B cell (primary cell): ENCODE measurements at regions not wholly inside any gene's neighbourhood (a gene's known extent, or its start where the extent isn't known, plus 50 kb on each side); places are given as distances from the start of the nearest gene placed in this dataset.

Source experiments
- ATAC-seq: fragments of 200-7000 bp; cut with Tn5 transposase; one replicate; pipeline ENCODE4 v1.10.0; 2021; ENCODE audit warnings: low read depth, mild to moderate bottlenecking, moderate number of reproducible peaks, moderate library complexity
- CTCF ChIA-PET: fragments of 350-600 bp; sonication (Branson Sonifier 250); formaldehyde crosslinking; loops from one replicate; lab custom pipeline; 2021; ENCODE audit warnings: antibody characterized with exemption, inconsistent platforms; lab: Charles Lee
- POLR2A ChIA-PET: fragments of 350-600 bp; sonication (Branson Sonifier 250); formaldehyde crosslinking; loops from one replicate; lab custom pipeline; 2021; ENCODE audit warnings: antibody characterized with exemption; lab: Charles Lee
- DNase-seq: peaks from one replicate; pipeline ENCODE4 v3.0.0; 2013
- H2AFZ ChIP-seq: 2 replicates; pipeline ENCODE4 v1.6.1; 2012; ENCODE audit warnings: mild to moderate bottlenecking, low read depth, low read length; ENCODE audit not compliant: insufficient read depth, poor library complexity, severe bottlenecking
- H3K27ac ChIP-seq, 2 donors: 1 replicate in 1 of 2; 2 replicates in 1 of 2; pipeline ENCODE4 v1.5.1; 2012 to 2013; ENCODE audit warnings: low read length in 2 of 2, mild to moderate bottlenecking in 2 of 2, moderate library complexity in 1 of 2
- H3K27me3 ChIP-seq, 4 experiments: fragments of 200-600 bp in 1 of 4; sonication (generic) in 1 of 4; replicated peaks in 1 of 4; 1 replicate in 2 of 4; 2 replicates in 2 of 4; pipeline versions ENCODE4 v1.6.1 to v1.7.0; 2013 to 2016; ENCODE audit warnings: low read length in 3 of 4, mild to moderate bottlenecking in 2 of 4, mixed read lengths in 1 of 4, moderate library complexity in 1 of 4; ENCODE audit not compliant: insufficient read depth in 4 of 4, control insufficient read depth in 3 of 4; ENCODE audit errors: control extremely low read depth in 1 of 4
- H3K36me3 ChIP-seq, 2 experiments: replicated peaks in 1 of 2; 1 replicate in 1 of 2; 2 replicates in 1 of 2; pipeline versions ENCODE4 v1.6.1 to v1.7.1; 2013; ENCODE audit warnings: low read length in 1 of 2; ENCODE audit not compliant: insufficient read depth in 2 of 2, control insufficient read depth in 1 of 2; ENCODE audit errors: control extremely low read depth in 1 of 2, extremely low read depth in 1 of 2
- H3K4me1 ChIP-seq, 2 donors: fragments of 200-600 bp in 1 of 2; sonication (generic) in 1 of 2; 1 replicate in 1 of 2; 2 replicates in 1 of 2; pipeline versions ENCODE4 v1.5.1 to v1.6.1; 2013 to 2017; ENCODE audit warnings: low read length in 2 of 2; ENCODE audit not compliant: control insufficient read depth in 2 of 2, insufficient read depth in 2 of 2
- H3K4me2 ChIP-seq: replicated peaks from 2 replicates; pipeline ENCODE3; 2012; ENCODE audit warnings: mild to moderate bottlenecking, low read depth, low read length; ENCODE audit not compliant: poor library complexity, severe bottlenecking
- H3K4me3 ChIP-seq, 5 experiments: fragments of 200-600 bp in 1 of 5; sonication (generic) in 1 of 5; 1 replicate in 3 of 5; 2 replicates in 2 of 5; pipeline versions ENCODE4 v1.5.1 to v1.7.0; 2011 to 2016; ENCODE audit warnings: low read length in 4 of 5, mild to moderate bottlenecking in 4 of 5, low read depth in 2 of 5, control low read depth in 1 of 5, moderate library complexity in 1 of 5; ENCODE audit not compliant: insufficient read depth in 1 of 5; ENCODE audit errors: control extremely low read depth in 1 of 5, extremely low read depth in 1 of 5
- H3K79me2 ChIP-seq: fragments of 200-600 bp; sonication (generic); one replicate; pipeline ENCODE4 v1.6.0; 2016; ENCODE audit warnings: low read length; ENCODE audit not compliant: control insufficient read depth, insufficient read depth
- H3K9ac ChIP-seq: fragments of 200-600 bp; sonication (generic); 2 replicates; pipeline ENCODE4 v1.6.1; 2017; ENCODE audit warnings: mild to moderate bottlenecking, low read length, moderate library complexity
- H3K9me3 ChIP-seq, 3 donors: one replicate each; pipeline versions ENCODE4 v1.6.1 to v1.7.1; 2013; ENCODE audit warnings: low read length in 2 of 3; ENCODE audit not compliant: control insufficient read depth in 2 of 3, insufficient read depth in 1 of 3; ENCODE audit errors: control extremely low read depth in 1 of 3
- H4K20me1 ChIP-seq: 2 replicates; pipeline ENCODE4 v1.6.0; 2012; ENCODE audit warnings: mild to moderate bottlenecking, low read length; ENCODE audit not compliant: insufficient read depth, control insufficient read depth, poor library complexity, severe bottlenecking
- H3K27ac Mint-ChIP-seq: one replicate; pipeline ENCODE4 v1.8.0; 2021; ENCODE audit warnings: mixed read lengths
- H3K27me3 Mint-ChIP-seq: one replicate; pipeline ENCODE4 v1.8.0; 2021; ENCODE audit warnings: mixed read lengths
- H3K4me1 Mint-ChIP-seq: one replicate; pipeline ENCODE4 v1.8.0; 2021; ENCODE audit warnings: mixed read lengths
- H3K4me3 Mint-ChIP-seq: one replicate; pipeline ENCODE4 v1.8.0; 2021; ENCODE audit warnings: mixed read lengths
- H3K9me3 Mint-ChIP-seq: one replicate; pipeline ENCODE4 v1.8.0; 2022; ENCODE audit warnings: mixed read lengths; ENCODE audit not compliant: insufficient read depth
- CTCF ChIP-seq: fragments of 200-600 bp; IDR thresholded peaks from one replicate; pipeline ENCODE4 v1.8.0; 2022; ENCODE audit warnings: antibody characterized with exemption, mild to moderate bottlenecking
- EZH2 ChIP-seq: IDR thresholded peaks from 2 replicates; pipeline ENCODE4 v1.6.1; 2012; ENCODE audit warnings: borderline replicate concordance, low read depth, mild to moderate bottlenecking, moderate library complexity, low read length; ENCODE audit not compliant: insufficient read depth, poor library complexity, severe bottlenecking
- WGBS: methylation state at CpG from one replicate; pipeline ENCODE4 v1.1.5; 2013; ENCODE audit warnings: missing lambda C conversion rate; ENCODE audit not compliant: insufficient coverage; 5-methylcytosine and 5-hydroxymethylcytosine counted together
- intact Hi-C: fragments of 100-400 bp; cut with micrococcal nuclease; formaldehyde crosslinking; loops from one replicate; pipeline ENCODE4 v1.10.0; 2022

DNA sequence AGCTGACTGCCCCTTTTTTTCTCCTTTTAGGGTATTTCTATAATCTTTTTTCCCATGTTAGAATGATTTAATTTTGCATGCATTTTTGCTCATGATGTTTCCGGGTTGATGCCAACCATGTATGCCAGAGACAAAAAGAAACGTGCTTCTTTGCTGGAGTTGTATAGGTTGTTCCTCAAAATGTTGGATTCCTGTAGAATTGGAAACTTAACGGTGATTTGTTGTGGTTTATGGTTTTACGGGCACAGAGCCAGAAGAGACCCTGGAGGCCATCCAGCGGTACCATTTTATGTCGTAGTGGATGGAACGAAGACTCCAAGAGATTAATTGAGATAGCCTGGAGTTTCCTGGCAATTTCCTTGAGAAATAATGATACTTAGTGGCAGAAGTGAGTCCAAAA, 481.5 kb upstream of the RGMA start:
- CTCF ChIA-PET, result no interaction called here
- ATAC-seq (no peak), DNase-seq (no peak)
- no peak overlapping the region for H3K4me3 ChIP-seq
- Mint-ChIP-seq H3K9me3 (no peaks in the 10 kb centered on the region), H3K27me3 (no peaks in the 10 kb centered on the region), H3K4me3 (no peak overlapping the region), H3K27ac (no peak overlapping the region), H3K4me1 (no peaks in the 10 kb centered on the region)
- no peak overlapping the region for H3K27ac ChIP-seq
- no peaks in the 10 kb centered on the region for H3K36me3 ChIP-seq
- POLR2A ChIA-PET, result no interaction called here
- no peaks in the 10 kb centered on the region for H3K4me1 ChIP-seq
- H2AFZ ChIP-seq, result no peak overlapping the region
- H3K9me3 ChIP-seq, result no peaks in the 10 kb centered on the region
- no peaks in the 10 kb centered on the region for H4K20me1 ChIP-seq
- no peak overlapping the region for H3K4me2 ChIP-seq
- intact Hi-C loops, result no loop called here
- H3K27me3 ChIP-seq, result no peaks in the 10 kb centered on the region
- TF ChIP-seq CTCF, result no peak
- TF ChIP-seq EZH2, result no peak
- no peaks in the 10 kb centered on the region for H3K79me2 ChIP-seq
- 91% methylated on average over 7 of the region's 7 CpGs for WGBS
- H3K9ac ChIP-seq, result no peak overlapping the region

DNA sequence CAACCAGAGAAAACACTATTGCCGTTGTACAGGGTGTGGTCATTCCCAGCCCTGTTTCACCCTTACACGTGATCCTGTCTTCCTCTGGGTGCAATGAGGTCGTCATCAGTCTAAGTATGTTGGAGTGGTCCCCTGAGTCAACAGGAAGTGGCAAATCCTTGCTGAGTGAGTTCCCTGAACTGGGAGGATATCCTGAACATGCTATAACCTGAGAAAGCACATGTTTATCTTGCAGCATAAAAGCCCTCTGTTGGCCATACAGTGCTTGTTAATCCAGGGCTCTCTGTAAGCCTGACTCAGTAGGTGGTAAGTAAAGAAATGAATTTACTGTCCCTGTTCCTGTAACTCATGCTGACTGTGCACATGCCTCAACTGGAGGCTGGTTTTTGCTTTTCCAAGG, 477.8 kb upstream of the RGMA start:
- Mint-ChIP-seq H3K4me3 (no peak overlapping the region), H3K27me3 (no peaks in the 10 kb centered on the region), H3K4me1 (no peaks in the 10 kb centered on the region), H3K9me3 (no peaks in the 10 kb centered on the region), H3K27ac (no peak overlapping the region)
- H3K36me3 ChIP-seq, result no peaks in the 10 kb centered on the region
- no peaks in the 10 kb centered on the region for H3K27me3 ChIP-seq
- ChIA-PET POLR2A (no interaction called here), CTCF (no interaction called here)
- WGBS, result 30% methylated on average over 2 of the region's 3 CpGs
- H3K4me3 ChIP-seq, result no peak overlapping the region
- ATAC-seq (no peak), DNase-seq (no peak)
- TF ChIP-seq EZH2 (no peak), CTCF (no peak)
- no peaks in the 10 kb centered on the region for H3K9me3 ChIP-seq
- no peak overlapping the region for H3K27ac ChIP-seq
- H3K4me2 ChIP-seq, result no peak overlapping the region
- H3K4me1 ChIP-seq, result no peaks in the 10 kb centered on the region
- no peak overlapping the region for H2AFZ ChIP-seq
- no peak overlapping the region for H3K9ac ChIP-seq
- H3K79me2 ChIP-seq, result no peaks in the 10 kb centered on the region
- H4K20me1 ChIP-seq, result no peaks in the 10 kb centered on the region
- intact Hi-C loops, result no loop called here
